B cell (primary cell): ENCODE measurements at regions not wholly inside any gene's neighbourhood (a gene's known extent, or its start where the extent isn't known, plus 50 kb on each side); places are given as distances from the start of the nearest gene placed in this dataset.
A peak's percentile ranks its signal among the peaks of the same experiment; 100 is the strongest.

Experiments
- ATAC-seq: fragments of 200-7000 bp; cut with Tn5 transposase; one replicate; pipeline ENCODE4 v1.10.0; 2021; ENCODE audit warnings: low read depth, mild to moderate bottlenecking, moderate number of reproducible peaks, moderate library complexity
- CTCF ChIA-PET: fragments of 350-600 bp; sonication (Branson Sonifier 250); formaldehyde crosslinking; loops from one replicate; lab custom pipeline; 2021; ENCODE audit warnings: antibody characterized with exemption, inconsistent platforms; lab: Charles Lee
- POLR2A ChIA-PET: fragments of 350-600 bp; sonication (Branson Sonifier 250); formaldehyde crosslinking; loops from one replicate; lab custom pipeline; 2021; ENCODE audit warnings: antibody characterized with exemption; lab: Charles Lee
- DNase-seq: peaks from one replicate; pipeline ENCODE4 v3.0.0; 2013
- H2AFZ ChIP-seq: 2 replicates; pipeline ENCODE4 v1.6.1; 2012; ENCODE audit warnings: mild to moderate bottlenecking, low read depth, low read length; ENCODE audit not compliant: insufficient read depth, poor library complexity, severe bottlenecking
- H3K27ac ChIP-seq, 2 donors: 1 replicate in 1 of 2; 2 replicates in 1 of 2; pipeline ENCODE4 v1.5.1; 2012 to 2013; ENCODE audit warnings: low read length in 2 of 2, mild to moderate bottlenecking in 2 of 2, moderate library complexity in 1 of 2
- H3K27me3 ChIP-seq, 4 experiments: fragments of 200-600 bp in 1 of 4; sonication (generic) in 1 of 4; replicated peaks in 1 of 4; 1 replicate in 2 of 4; 2 replicates in 2 of 4; pipeline versions ENCODE4 v1.6.1 to v1.7.0; 2013 to 2016; ENCODE audit warnings: low read length in 3 of 4, mild to moderate bottlenecking in 2 of 4, mixed read lengths in 1 of 4, moderate library complexity in 1 of 4; ENCODE audit not compliant: insufficient read depth in 4 of 4, control insufficient read depth in 3 of 4; ENCODE audit errors: control extremely low read depth in 1 of 4
- H3K36me3 ChIP-seq, 2 experiments: replicated peaks in 1 of 2; 1 replicate in 1 of 2; 2 replicates in 1 of 2; pipeline versions ENCODE4 v1.6.1 to v1.7.1; 2013; ENCODE audit warnings: low read length in 1 of 2; ENCODE audit not compliant: insufficient read depth in 2 of 2, control insufficient read depth in 1 of 2; ENCODE audit errors: control extremely low read depth in 1 of 2, extremely low read depth in 1 of 2
- H3K4me1 ChIP-seq, 2 donors: fragments of 200-600 bp in 1 of 2; sonication (generic) in 1 of 2; 1 replicate in 1 of 2; 2 replicates in 1 of 2; pipeline versions ENCODE4 v1.5.1 to v1.6.1; 2013 to 2017; ENCODE audit warnings: low read length in 2 of 2; ENCODE audit not compliant: control insufficient read depth in 2 of 2, insufficient read depth in 2 of 2
- H3K4me2 ChIP-seq: replicated peaks from 2 replicates; pipeline ENCODE3; 2012; ENCODE audit warnings: mild to moderate bottlenecking, low read depth, low read length; ENCODE audit not compliant: poor library complexity, severe bottlenecking
- H3K4me3 ChIP-seq, 5 experiments: fragments of 200-600 bp in 1 of 5; sonication (generic) in 1 of 5; 1 replicate in 3 of 5; 2 replicates in 2 of 5; pipeline versions ENCODE4 v1.5.1 to v1.7.0; 2011 to 2016; ENCODE audit warnings: low read length in 4 of 5, mild to moderate bottlenecking in 4 of 5, low read depth in 2 of 5, control low read depth in 1 of 5, moderate library complexity in 1 of 5; ENCODE audit not compliant: insufficient read depth in 1 of 5; ENCODE audit errors: control extremely low read depth in 1 of 5, extremely low read depth in 1 of 5
- H3K79me2 ChIP-seq: fragments of 200-600 bp; sonication (generic); one replicate; pipeline ENCODE4 v1.6.0; 2016; ENCODE audit warnings: low read length; ENCODE audit not compliant: control insufficient read depth, insufficient read depth
- H3K9ac ChIP-seq: fragments of 200-600 bp; sonication (generic); 2 replicates; pipeline ENCODE4 v1.6.1; 2017; ENCODE audit warnings: mild to moderate bottlenecking, low read length, moderate library complexity
- H3K9me3 ChIP-seq, 3 donors: one replicate each; pipeline versions ENCODE4 v1.6.1 to v1.7.1; 2013; ENCODE audit warnings: low read length in 2 of 3; ENCODE audit not compliant: control insufficient read depth in 2 of 3, insufficient read depth in 1 of 3; ENCODE audit errors: control extremely low read depth in 1 of 3
- H4K20me1 ChIP-seq: 2 replicates; pipeline ENCODE4 v1.6.0; 2012; ENCODE audit warnings: mild to moderate bottlenecking, low read length; ENCODE audit not compliant: insufficient read depth, control insufficient read depth, poor library complexity, severe bottlenecking
- H3K27ac Mint-ChIP-seq: one replicate; pipeline ENCODE4 v1.8.0; 2021; ENCODE audit warnings: mixed read lengths
- H3K27me3 Mint-ChIP-seq: one replicate; pipeline ENCODE4 v1.8.0; 2021; ENCODE audit warnings: mixed read lengths
- H3K4me1 Mint-ChIP-seq: one replicate; pipeline ENCODE4 v1.8.0; 2021; ENCODE audit warnings: mixed read lengths
- H3K4me3 Mint-ChIP-seq: one replicate; pipeline ENCODE4 v1.8.0; 2021; ENCODE audit warnings: mixed read lengths
- H3K9me3 Mint-ChIP-seq: one replicate; pipeline ENCODE4 v1.8.0; 2022; ENCODE audit warnings: mixed read lengths; ENCODE audit not compliant: insufficient read depth
- CTCF ChIP-seq: fragments of 200-600 bp; IDR thresholded peaks from one replicate; pipeline ENCODE4 v1.8.0; 2022; ENCODE audit warnings: antibody characterized with exemption, mild to moderate bottlenecking
- EZH2 ChIP-seq: IDR thresholded peaks from 2 replicates; pipeline ENCODE4 v1.6.1; 2012; ENCODE audit warnings: borderline replicate concordance, low read depth, mild to moderate bottlenecking, moderate library complexity, low read length; ENCODE audit not compliant: insufficient read depth, poor library complexity, severe bottlenecking
- WGBS: methylation state at CpG from one replicate; pipeline ENCODE4 v1.1.5; 2013; ENCODE audit warnings: missing lambda C conversion rate; ENCODE audit not compliant: insufficient coverage; 5-methylcytosine and 5-hydroxymethylcytosine counted together
- intact Hi-C: fragments of 100-400 bp; cut with micrococcal nuclease; formaldehyde crosslinking; loops from one replicate; pipeline ENCODE4 v1.10.0; 2022

- Histone ChIP-seq H3K4me2 (no peak overlapping the region), H3K9ac (no peak overlapping the region), H3K27ac (no peak overlapping the region), H3K9me3 (peaks cover 0 to 3% (median 0%) of the 10 kb centered on the region in 3 donors), H2AFZ (no peak overlapping the region), H3K36me3 (no peaks in the 10 kb centered on the region), H3K27me3 (no peaks in the 10 kb centered on the region), H4K20me1 (no peaks in the 10 kb centered on the region), H3K4me3 (no peak overlapping the region), H3K79me2 (no peaks in the 10 kb centered on the region), H3K4me1 (no peaks in the 10 kb centered on the region)
- Mint-ChIP-seq H3K27ac (peak overlapping the region; percentile 37), H3K9me3 (no peaks in the 10 kb centered on the region), H3K27me3 (peaks cover 3% of the 10 kb centered on the region), H3K4me1 (peaks cover 10% of the 10 kb centered on the region), H3K4me3 (no peak overlapping the region)
- ChIA-PET POLR2A (no interaction called here), CTCF (no interaction called here)
- intact Hi-C loops, result no loop called here
- TF ChIP-seq EZH2, result no peak
- TF ChIP-seq CTCF, result no peak
- WGBS, result no CpG with 5 or more reads among the region's 2 CpGs
- ATAC-seq (no peak), DNase-seq (no peak)
Measured at GRCh38 chr4:101540336-101540735, 193.0 kb upstream of the PPP3CA start.

- Mint-ChIP-seq H3K4me1 (peaks cover 18% of the 10 kb centered on the region), H3K9me3 (peaks cover 2% of the 10 kb centered on the region), H3K27ac (no peak overlapping the region), H3K27me3 (no peaks in the 10 kb centered on the region), H3K4me3 (no peak overlapping the region)
- intact Hi-C loops, result loop anchor here (10.0 kb wide), 1 partner anchor 166 kb away; no protein-coding TSS in a partner anchor
- no peak for TF ChIP-seq CTCF
- TF ChIP-seq EZH2, result no peak
- H3K4me1 ChIP-seq, result peaks cover 4 to 9% of the 10 kb centered on the region in 2 donors
- ChIA-PET POLR2A (no interaction called here), CTCF (interaction anchor here (1.2 kb wide), 1 partner anchor 15 kb away, joined by 4 read pairs; no protein-coding TSS in a partner anchor)
- no peaks in the 10 kb centered on the region for H3K36me3 ChIP-seq
- no peak overlapping the region for H3K4me2 ChIP-seq
- no peaks in the 10 kb centered on the region for H3K79me2 ChIP-seq
- H3K27me3 ChIP-seq, result no peaks in the 10 kb centered on the region
- no peak overlapping the region for H2AFZ ChIP-seq
- ATAC-seq (no peak), DNase-seq (no peak)
- H3K4me3 ChIP-seq, result no peak overlapping the region
- H3K9me3 ChIP-seq, result peaks cover 0 to 3% (median 2%) of the 10 kb centered on the region in 3 donors
- no peak overlapping the region for H3K27ac ChIP-seq
- 100% methylated on average over 1 of the region's 1 CpG for WGBS
- no peaks in the 10 kb centered on the region for H4K20me1 ChIP-seq
- H3K9ac ChIP-seq, result no peak overlapping the region
Measured at GRCh38 chr4:101528526-101528925, 181.2 kb upstream of the PPP3CA start.
